ENCODE measurements at regions not wholly inside any gene's neighbourhood (a gene's known extent, or its start where the extent isn't known, plus 50 kb on each side); places are given as distances from the start of the nearest gene placed in this dataset.
A peak's percentile ranks its signal among the peaks of the same experiment; 100 is the strongest.

GRCh38 chr4:4595252-4595651, 53.4 kb upstream of the STX18 start:
- no peak for DNase-seq

GRCh38 chr4:4594285-4594920, 52.6 kb upstream of the STX18 start:
- DNase-seq = no peak

- DNase-seq = peak; percentile 30
Observed at GRCh38 chr4:4593596-4594284, 51.9 kb upstream of the STX18 start.

DNA sequence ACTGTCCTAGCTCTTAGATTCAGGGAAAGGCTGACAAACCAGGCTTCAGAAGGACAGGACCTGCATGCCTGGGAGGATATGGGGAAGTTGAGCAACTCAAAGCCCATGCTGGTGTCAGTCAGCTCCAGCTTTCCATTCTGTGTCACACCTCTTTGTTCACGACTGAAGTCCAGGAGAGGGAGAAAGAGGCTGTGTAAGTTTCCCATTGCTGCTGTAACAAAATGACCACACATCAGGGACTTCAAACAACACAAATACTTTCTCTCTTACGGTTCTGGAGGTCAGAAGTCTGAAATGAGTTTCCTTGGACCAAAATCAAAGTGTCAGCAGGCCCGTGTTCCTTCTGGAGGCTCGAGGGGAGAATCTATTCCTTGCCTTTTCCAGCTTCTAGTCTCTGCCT, 50.6 kb upstream of the STX18 start:
- DNase-seq = no peak
